ENCODE measurements at regions not wholly inside any gene's neighbourhood (a gene's known extent, or its start where the extent isn't known, plus 50 kb on each side); places are given as distances from the start of the nearest gene placed in this dataset.
A peak's percentile ranks its signal among the peaks of the same experiment; 100 is the strongest.

DNA sequence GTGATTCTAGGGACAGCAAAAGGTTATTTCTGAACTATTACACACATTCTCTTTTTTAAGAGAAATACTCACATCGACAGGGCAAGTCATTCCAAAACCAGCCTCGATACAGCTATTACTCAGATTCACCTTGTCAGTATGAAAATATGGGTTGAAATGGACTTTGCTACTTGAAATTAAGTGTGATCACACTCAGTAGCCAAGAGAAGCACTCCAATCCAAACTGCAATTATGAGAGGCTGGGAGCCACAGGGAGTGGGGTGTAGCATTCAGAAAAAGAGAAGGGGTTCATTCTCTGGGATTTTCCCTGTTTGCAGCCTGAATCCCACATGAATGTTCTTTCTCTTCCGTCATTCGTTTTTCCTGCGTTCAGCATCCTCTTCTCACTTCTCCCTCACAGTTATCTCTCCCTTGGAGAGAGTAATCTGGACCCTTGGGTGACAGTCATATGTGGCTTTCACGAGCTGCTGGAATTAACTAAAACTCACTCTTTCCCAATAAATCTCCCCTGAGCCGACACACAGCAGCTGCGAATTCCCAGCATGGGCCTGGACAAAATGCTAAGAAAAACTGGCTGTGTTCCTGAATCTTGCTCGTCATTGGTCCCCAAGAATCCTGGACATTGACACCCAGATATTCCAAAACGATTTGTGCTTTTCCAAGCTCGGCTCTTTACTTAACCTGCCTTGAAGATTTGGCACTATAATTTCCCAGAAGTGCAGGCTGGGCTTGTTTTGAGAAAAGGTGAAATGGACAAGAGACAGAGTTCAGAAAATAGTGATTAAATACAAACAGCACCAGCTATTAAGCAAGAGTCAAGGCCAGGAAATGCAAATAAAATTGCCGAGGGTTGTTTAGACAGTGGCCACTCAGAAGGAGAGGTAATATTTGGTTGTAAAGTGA lies 199.5 kb upstream of the PLEKHG7 start:
- no peaks in the 10 kb centered on the region for H3K36me3 ChIP-seq (ENCODE audit: control insufficient read depth, insufficient read depth, low read length)
- H3K27me3 ChIP-seq (ENCODE audit: control insufficient read depth, insufficient read depth, low read length) = no peaks in the 10 kb centered on the region
- WGBS (ENCODE audit: insufficient coverage) = 77% methylated on average over 10 of the region's 12 CpGs
- ATAC-seq (no peak), DNase-seq (no peak)
- intact Hi-C loops (cut with micrococcal nuclease) = no loop called here
- Mint-ChIP-seq H3K4me3 (no peak overlapping the region), H3K4me1 (peaks cover 18 to 19% of the 10 kb centered on the region in 2 donors), H3K9me3 (no peaks in the 10 kb centered on the region), H3K36me3 (no peaks in the 10 kb centered on the region), H3K27ac (peak overlapping the region in 1 of 2 donors; percentile 32), H3K27me3 (ENCODE audit: low read depth in 2 of 2) (no peaks in the 10 kb centered on the region)
- peaks cover 12% of the 10 kb centered on the region for H3K4me1 ChIP-seq (ENCODE audit: control insufficient read depth, insufficient read depth, low read length)
- H3K27ac ChIP-seq (ENCODE audit: low read length) = peak overlapping the region; percentile 10
- H3K4me3 ChIP-seq (ENCODE audit: low read length) = no peak overlapping the region
- no peak for TF ChIP-seq CTCF (IDR thresholded peaks at IDR 0.05)
- H3K9me3 ChIP-seq (ENCODE audit: control insufficient read depth, insufficient read depth, low read length) = no peaks in the 10 kb centered on the region

- intact Hi-C loops (cut with micrococcal nuclease) = no loop called here
- peaks cover 12% of the 10 kb centered on the region for H3K4me1 ChIP-seq (ENCODE audit: control insufficient read depth, insufficient read depth, low read length)
Measured at GRCh38 chr12:92502417-92503028, 200.3 kb upstream of the PLEKHG7 start.

GRCh38 chr12:92496790-92497189 lies 206.0 kb upstream of the PLEKHG7 start:
- H3K27me3 Mint-ChIP-seq (ENCODE audit: low read depth in 2 of 2) = no peaks in the 10 kb centered on the region
- Histone ChIP-seq H3K36me3 (ENCODE audit: control insufficient read depth, insufficient read depth, low read length) (no peaks in the 10 kb centered on the region), H3K27ac (ENCODE audit: low read length) (no peak overlapping the region), H3K4me1 (ENCODE audit: control insufficient read depth, insufficient read depth, low read length) (no peaks in the 10 kb centered on the region), H3K9me3 (ENCODE audit: control insufficient read depth, insufficient read depth, low read length) (no peaks in the 10 kb centered on the region), H3K4me3 (ENCODE audit: low read length) (no peak overlapping the region), H3K27me3 (ENCODE audit: control insufficient read depth, insufficient read depth, low read length) (no peaks in the 10 kb centered on the region)
- no peak for TF ChIP-seq CTCF (IDR thresholded peaks at IDR 0.05)
- DNase-seq = no peak
- no peak overlapping the region for H3K27ac Mint-ChIP-seq
- no CpG with 5 or more reads among the region's 1 CpG for WGBS (ENCODE audit: insufficient coverage)
- H3K4me1 Mint-ChIP-seq = peaks cover 0 to 5% of the 10 kb centered on the region in 2 donors
- ATAC-seq = no peak
- H3K9me3 Mint-ChIP-seq = peaks cover 0 to under 1% of the 10 kb centered on the region in 2 donors
- H3K36me3 Mint-ChIP-seq = peaks cover 3% of the 10 kb centered on the region
- H3K4me3 Mint-ChIP-seq = no peak overlapping the region
- intact Hi-C loops (cut with micrococcal nuclease) = no loop called here

More at GRCh38 chr12:92502417-92503028, 200.3 kb upstream of the PLEKHG7 start:
- Histone ChIP-seq H3K36me3 (ENCODE audit: control insufficient read depth, insufficient read depth, low read length) (no peaks in the 10 kb centered on the region), H3K9me3 (ENCODE audit: control insufficient read depth, insufficient read depth, low read length) (no peaks in the 10 kb centered on the region), H3K27me3 (ENCODE audit: control insufficient read depth, insufficient read depth, low read length) (no peaks in the 10 kb centered on the region), H3K4me3 (ENCODE audit: low read length) (no peak overlapping the region), H3K27ac (ENCODE audit: low read length) (peak overlapping the region; percentile 10)
- H3K4me1 Mint-ChIP-seq = peaks cover 18 to 19% of the 10 kb centered on the region in 2 donors
- no peaks in the 10 kb centered on the region for H3K27me3 Mint-ChIP-seq (ENCODE audit: low read depth in 2 of 2)
- TF ChIP-seq CTCF (IDR thresholded peaks at IDR 0.05) = no peak
- no peak overlapping the region for H3K27ac Mint-ChIP-seq
- ATAC-seq (peak in 1 of 3 donors; percentile 45), DNase-seq (peak in 1 of 2 donors; percentile 37)
- H3K36me3 Mint-ChIP-seq = no peaks in the 10 kb centered on the region
- H3K4me3 Mint-ChIP-seq = no peak overlapping the region
- WGBS (ENCODE audit: insufficient coverage) = 73% methylated on average over 3 of the region's 3 CpGs
- no peaks in the 10 kb centered on the region for H3K9me3 Mint-ChIP-seq

Measured in natural killer cell (primary cell).